WERI-Rb-1 (cell line): ENCODE measurements at regions not wholly inside any gene's neighbourhood (a gene's known extent, or its start where the extent isn't known, plus 50 kb on each side); places are given as distances from the start of the nearest gene placed in this dataset.

Experiments used
- DNase-seq: peaks from one replicate; pipeline ENCODE4 v3.0.0-alpha.2; 2020
- H3K27ac ChIP-seq: fragments of 250-450 bp; sonication (Bioruptor Pico); 2 replicates; pipeline ENCODE4 v1.5.1; 2020; ENCODE audit warnings: mild to moderate bottlenecking, moderate library complexity
- H3K27me3 ChIP-seq: fragments of 250-450 bp; sonication (Bioruptor Pico); 2 replicates; pipeline ENCODE4 v1.5.1; 2021; ENCODE audit warnings: mild to moderate bottlenecking, low read depth, moderate library complexity; ENCODE audit not compliant: insufficient read depth, severe bottlenecking
- H3K36me3 ChIP-seq: fragments of 250-450 bp; sonication (Bioruptor Pico); 2 replicates; pipeline ENCODE4 v1.5.1; 2020; ENCODE audit warnings: mild to moderate bottlenecking, moderate library complexity
- H3K4me3 ChIP-seq: 2 replicates; pipeline ENCODE4 v1.5.1; 2011; ENCODE audit warnings: low read depth, mild to moderate bottlenecking, control low read depth, low read length
- H3K9me3 ChIP-seq: fragments of 250-450 bp; sonication (Bioruptor Pico); 2 replicates; pipeline ENCODE4 v1.5.1; 2021; ENCODE audit warnings: mild to moderate bottlenecking, moderate library complexity; ENCODE audit not compliant: severe bottlenecking
- CTCF ChIP-seq: IDR thresholded peaks from 2 replicates; pipeline ENCODE4 v1.5.1; 2011; ENCODE audit warnings: low read depth, mild to moderate bottlenecking, control low read depth, inconsistent platforms, low read length

- Histone ChIP-seq H3K4me3 (no peak overlapping the region), H3K9me3 (peaks cover 17% of the 10 kb centered on the region), H3K27me3 (no peaks in the 10 kb centered on the region), H3K27ac (no peak overlapping the region), H3K36me3 (no peaks in the 10 kb centered on the region)
- DNase-seq = no peak
- TF ChIP-seq CTCF = no peak
Measured at GRCh38 chr9:135310134-135310533, 169.4 kb upstream of the PPP1R26 start.

DNA sequence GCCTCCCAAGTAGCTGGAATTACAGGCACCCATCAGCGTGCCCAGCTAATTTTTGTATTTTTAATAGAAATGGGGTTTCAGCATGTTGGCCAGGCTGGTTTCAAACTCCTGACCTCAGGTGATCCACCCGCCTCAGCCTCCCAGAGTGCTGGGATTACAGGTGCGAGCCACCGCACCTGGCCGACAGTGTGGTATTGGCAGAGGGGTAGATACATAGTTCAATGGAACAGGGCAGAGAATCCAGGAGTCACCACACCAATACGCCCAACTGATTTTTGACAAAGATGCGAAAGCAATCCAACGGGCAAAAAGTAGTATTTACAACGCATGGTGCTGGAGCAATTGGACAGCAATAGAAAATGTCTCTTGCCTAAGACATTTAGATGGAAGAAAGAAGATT lies 164.0 kb upstream of the PPP1R26 start:
- Histone ChIP-seq H3K27me3 (no peaks in the 10 kb centered on the region), H3K9me3 (peaks cover 17% of the 10 kb centered on the region), H3K4me3 (no peak overlapping the region), H3K36me3 (no peaks in the 10 kb centered on the region), H3K27ac (no peak overlapping the region)
- TF ChIP-seq CTCF = no peak
- no peak for DNase-seq

GRCh38 chr9:135320331-135320730 lies 159.3 kb upstream of the PPP1R26 start:
- no peaks in the 10 kb centered on the region for H3K36me3 ChIP-seq
- no peaks in the 10 kb centered on the region for H3K27me3 ChIP-seq
- no peaks in the 10 kb centered on the region for H3K9me3 ChIP-seq
- no peak for TF ChIP-seq CTCF
- H3K27ac ChIP-seq = no peak overlapping the region
- DNase-seq = no peak
- H3K4me3 ChIP-seq = no peak overlapping the region

- Histone ChIP-seq H3K27ac (no peak overlapping the region), H3K4me3 (no peak overlapping the region), H3K27me3 (no peaks in the 10 kb centered on the region), H3K9me3 (no peaks in the 10 kb centered on the region), H3K36me3 (no peaks in the 10 kb centered on the region)
- no peak for DNase-seq
- TF ChIP-seq CTCF = no peak
Measured at GRCh38 chr9:135320943-135321342, 158.6 kb upstream of the PPP1R26 start.

GRCh38 chr9:135321580-135321979 lies 158.0 kb upstream of the PPP1R26 start:
- Histone ChIP-seq H3K27me3 (no peaks in the 10 kb centered on the region), H3K27ac (no peak overlapping the region), H3K4me3 (no peak overlapping the region), H3K9me3 (no peaks in the 10 kb centered on the region), H3K36me3 (no peaks in the 10 kb centered on the region)
- no peak for DNase-seq
- no peak for TF ChIP-seq CTCF

DNA sequence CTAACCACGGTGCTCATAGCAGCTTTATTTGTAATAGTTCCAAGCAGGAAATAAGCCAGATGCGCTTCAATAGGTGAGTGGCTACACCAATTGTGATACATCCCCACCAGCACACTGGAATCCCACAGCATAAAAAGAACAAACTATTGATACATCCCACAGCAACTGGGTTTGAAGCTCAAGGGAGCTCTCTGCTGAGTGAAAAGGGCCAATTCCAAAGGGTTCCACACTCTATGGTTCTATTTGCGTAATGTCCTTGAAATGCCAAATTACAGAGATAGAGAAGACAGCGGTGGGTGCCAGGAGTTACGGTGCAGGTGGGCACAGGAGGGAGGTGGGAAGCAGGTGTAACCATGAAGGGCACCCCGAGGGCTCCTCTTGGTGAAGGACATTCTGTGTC lies 155.3 kb upstream of the PPP1R26 start:
- no peak for DNase-seq
- no peaks in the 10 kb centered on the region for H3K36me3 ChIP-seq
- H3K27me3 ChIP-seq = no peaks in the 10 kb centered on the region
- H3K4me3 ChIP-seq = no peak overlapping the region
- no peak overlapping the region for H3K27ac ChIP-seq
- no peak for TF ChIP-seq CTCF
- no peaks in the 10 kb centered on the region for H3K9me3 ChIP-seq
